ENCODE measurements at regions not wholly inside any gene's neighbourhood (a gene's known extent, or its start where the extent isn't known, plus 50 kb on each side); places are given as distances from the start of the nearest gene placed in this dataset.

DNA sequence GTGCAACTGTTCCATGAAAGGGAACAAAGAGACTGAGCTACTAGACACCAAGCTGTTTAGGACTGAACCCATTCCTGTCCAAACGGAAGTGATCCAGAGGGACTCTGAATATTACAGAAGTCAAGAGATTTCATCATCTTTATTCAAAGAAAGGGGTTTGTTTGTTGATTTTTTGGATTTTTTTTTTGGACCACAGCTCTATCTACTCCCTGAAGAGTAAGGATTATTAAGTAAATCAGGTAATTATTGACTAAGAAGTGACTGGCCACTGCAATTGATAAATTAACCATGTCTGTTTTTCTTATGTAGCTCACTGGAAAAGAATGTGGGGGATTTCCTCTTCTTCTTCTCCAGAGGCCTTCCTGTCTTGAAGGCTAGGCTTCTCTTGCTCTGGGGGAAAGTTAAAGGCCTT, 146.6 kb upstream of the TPM1 start:
- TF ChIP-seq PAX5 (IDR thresholded peaks at IDR 0.05; ENCODE audit: insufficient read depth, low read length, severe bottlenecking) (no peak), POLR2AphosphoS5 (IDR thresholded peaks at IDR 0.05; ENCODE audit: low read depth, low read length) (no peak), POU2F2 (IDR thresholded peaks at IDR 0.05; ENCODE audit: low read depth, low read length) (no peak), SPI1 (IDR thresholded peaks at IDR 0.05; ENCODE audit: low read depth, low read length) (no peak), POLR2A (IDR thresholded peaks at IDR 0.05; ENCODE audit: low read depth, low read length) (no peak), TAF1 (IDR thresholded peaks at IDR 0.05; ENCODE audit: low read depth, low read length) (no peak)
- FAIRE-seq, result no peak
- no peak for DNase-seq (ENCODE audit: insufficient read length, low spot score)

DNA sequence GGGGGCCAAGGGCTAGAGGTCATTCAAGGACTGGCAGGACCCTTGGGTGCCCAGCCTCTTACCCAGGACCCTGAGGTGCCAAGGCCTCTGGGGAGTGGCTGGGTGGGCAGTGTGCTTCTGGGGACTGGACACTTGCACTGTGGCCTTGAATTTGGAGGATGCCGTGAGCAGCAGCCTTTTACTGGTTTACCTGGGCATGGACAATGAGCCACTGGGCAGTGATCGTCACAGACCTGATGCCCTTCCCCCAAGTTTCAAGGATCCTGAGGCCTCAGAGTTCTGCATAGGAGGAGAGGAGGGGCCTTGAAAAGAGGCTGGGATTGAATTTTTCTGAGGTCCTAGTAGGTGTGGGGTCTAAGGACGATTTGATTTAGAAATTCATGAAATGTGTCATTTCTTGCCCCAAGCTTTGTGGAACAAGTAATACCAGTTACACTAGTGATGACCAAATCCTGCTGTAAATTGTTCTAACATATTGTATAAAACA, 146.1 kb upstream of the TPM1 start:
- no peak for DNase-seq (ENCODE audit: insufficient read length, low spot score)
- TF ChIP-seq PAX5 (IDR thresholded peaks at IDR 0.05; ENCODE audit: insufficient read depth, low read length, severe bottlenecking) (no peak), SPI1 (IDR thresholded peaks at IDR 0.05; ENCODE audit: low read depth, low read length) (no peak), TAF1 (IDR thresholded peaks at IDR 0.05; ENCODE audit: low read depth, low read length) (no peak), POLR2AphosphoS5 (IDR thresholded peaks at IDR 0.05; ENCODE audit: low read depth, low read length) (no peak), POLR2A (IDR thresholded peaks at IDR 0.05; ENCODE audit: low read depth, low read length) (no peak), POU2F2 (IDR thresholded peaks at IDR 0.05; ENCODE audit: low read depth, low read length) (no peak)
- no peak for FAIRE-seq

DNA sequence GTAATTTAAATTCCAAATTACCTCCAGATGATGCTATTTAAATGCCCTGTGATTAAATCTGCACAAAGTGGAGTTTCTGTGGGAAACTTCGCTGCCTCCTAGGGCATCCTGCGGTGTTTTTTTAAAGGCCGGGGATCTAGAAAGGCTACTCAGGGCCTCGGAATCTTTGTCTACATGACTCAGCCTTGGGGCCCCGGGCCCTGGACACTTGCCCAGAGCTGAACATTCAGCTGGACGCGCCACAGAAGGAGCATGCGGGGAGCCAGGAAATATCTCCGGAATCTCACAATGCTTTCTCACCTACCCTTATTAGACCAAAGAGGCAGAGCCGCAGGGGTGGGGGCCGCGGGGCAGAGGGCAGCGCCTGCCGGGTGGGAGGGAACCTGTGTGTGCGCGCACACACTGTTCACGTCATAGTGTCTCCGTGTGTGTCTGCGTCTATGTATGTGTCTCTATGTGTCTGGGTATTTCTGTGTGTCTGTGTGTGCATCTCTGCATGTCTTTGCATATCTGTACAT, 145.5 kb upstream of the TPM1 start:
- DNase-seq (ENCODE audit: insufficient read length, low spot score), result no peak
- FAIRE-seq, result no peak
- no peak for TF ChIP-seq TAF1 (IDR thresholded peaks at IDR 0.05; ENCODE audit: low read depth, low read length)
- no peak for TF ChIP-seq POU2F2 (IDR thresholded peaks at IDR 0.05; ENCODE audit: low read depth, low read length)
- no peak for TF ChIP-seq SPI1 (IDR thresholded peaks at IDR 0.05; ENCODE audit: low read depth, low read length)
- TF ChIP-seq POLR2A (IDR thresholded peaks at IDR 0.05; ENCODE audit: low read depth, low read length), result no peak
- no peak for TF ChIP-seq PAX5 (IDR thresholded peaks at IDR 0.05; ENCODE audit: insufficient read depth, low read length, severe bottlenecking)
- no peak for TF ChIP-seq POLR2AphosphoS5 (IDR thresholded peaks at IDR 0.05; ENCODE audit: low read depth, low read length)

- TF ChIP-seq PAX5 (IDR thresholded peaks at IDR 0.05; ENCODE audit: insufficient read depth, low read length, severe bottlenecking), result no peak
- DNase-seq (ENCODE audit: insufficient read length, low spot score), result no peak
- FAIRE-seq, result no peak
Measured at GRCh38 chr15:62897634-62898033, 144.9 kb upstream of the TPM1 start.

DNA sequence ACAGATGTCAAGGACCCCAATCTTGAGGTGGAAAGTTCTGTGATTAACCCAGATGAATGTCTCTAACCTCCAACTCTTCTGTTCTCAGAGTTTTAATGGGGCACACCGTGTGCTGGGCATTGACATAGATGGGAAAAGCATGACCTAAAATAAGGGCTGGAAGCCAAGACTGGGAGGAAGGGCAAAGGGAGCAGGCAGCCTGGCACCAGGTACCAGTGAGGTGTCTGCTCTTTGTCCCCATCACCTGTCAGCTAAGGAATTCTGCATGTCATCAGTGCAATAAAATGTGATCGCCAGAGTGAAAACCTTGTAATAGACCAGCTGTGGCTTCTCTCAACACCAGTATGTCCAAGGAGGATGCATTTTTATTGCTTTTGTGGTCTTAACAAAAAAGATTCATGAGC, 143.5 kb upstream of the TPM1 start:
- TF ChIP-seq SPI1 (IDR thresholded peaks at IDR 0.05; ENCODE audit: low read depth, low read length) (no peak), POLR2A (IDR thresholded peaks at IDR 0.05; ENCODE audit: low read depth, low read length) (no peak), PAX5 (IDR thresholded peaks at IDR 0.05; ENCODE audit: insufficient read depth, low read length, severe bottlenecking) (no peak), POU2F2 (IDR thresholded peaks at IDR 0.05; ENCODE audit: low read depth, low read length) (no peak), TAF1 (IDR thresholded peaks at IDR 0.05; ENCODE audit: low read depth, low read length) (no peak), POLR2AphosphoS5 (IDR thresholded peaks at IDR 0.05; ENCODE audit: low read depth, low read length) (no peak)
- DNase-seq (ENCODE audit: insufficient read length, low spot score) (no peak), FAIRE-seq (no peak)

DNA sequence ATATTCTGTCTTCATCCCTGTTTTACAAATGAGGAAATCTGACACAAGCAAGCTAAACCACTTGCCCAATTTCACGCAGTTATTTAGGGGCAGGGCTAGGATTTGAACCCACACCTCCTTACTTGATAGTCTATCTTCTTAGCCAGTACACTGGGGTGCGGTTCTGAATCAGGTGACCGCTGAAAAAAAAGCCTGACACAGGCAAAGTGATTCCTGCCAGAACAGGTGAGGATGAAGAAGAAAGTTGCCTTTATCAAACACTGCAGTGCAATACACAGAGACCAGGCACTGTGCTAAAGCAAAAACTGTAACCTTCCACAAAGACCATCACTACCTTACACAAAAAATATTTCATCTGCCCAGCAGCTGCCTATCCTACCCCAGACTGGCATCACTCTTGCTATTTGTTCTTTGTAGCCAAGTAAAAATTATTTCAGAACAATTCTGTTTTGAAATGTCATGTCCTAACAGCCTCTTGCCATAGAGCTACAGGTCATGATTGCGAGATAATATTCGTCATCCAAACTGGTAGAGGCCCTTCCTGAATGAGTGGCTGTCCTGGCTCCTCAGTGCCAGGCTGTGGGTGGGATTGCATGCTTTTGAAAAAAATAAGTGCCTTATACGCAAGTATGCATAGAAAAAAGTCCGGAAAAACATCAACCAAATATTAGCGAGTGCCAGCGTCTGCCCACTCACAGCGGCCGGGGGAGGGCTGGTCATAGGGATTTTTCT, 142.3 kb upstream of the TPM1 start:
- DNase-seq (ENCODE audit: insufficient read length, low spot score), result no peak
- no peak for FAIRE-seq
- TF ChIP-seq POLR2AphosphoS5 (IDR thresholded peaks at IDR 0.05; ENCODE audit: low read depth, low read length), result no peak
- no peak for TF ChIP-seq PAX5 (IDR thresholded peaks at IDR 0.05; ENCODE audit: insufficient read depth, low read length, severe bottlenecking)
- no peak for TF ChIP-seq POLR2A (IDR thresholded peaks at IDR 0.05; ENCODE audit: low read depth, low read length)
- no peak for TF ChIP-seq SPI1 (IDR thresholded peaks at IDR 0.05; ENCODE audit: low read depth, low read length)
- no peak for TF ChIP-seq TAF1 (IDR thresholded peaks at IDR 0.05; ENCODE audit: low read depth, low read length)
- no peak for TF ChIP-seq POU2F2 (IDR thresholded peaks at IDR 0.05; ENCODE audit: low read depth, low read length)

DNA sequence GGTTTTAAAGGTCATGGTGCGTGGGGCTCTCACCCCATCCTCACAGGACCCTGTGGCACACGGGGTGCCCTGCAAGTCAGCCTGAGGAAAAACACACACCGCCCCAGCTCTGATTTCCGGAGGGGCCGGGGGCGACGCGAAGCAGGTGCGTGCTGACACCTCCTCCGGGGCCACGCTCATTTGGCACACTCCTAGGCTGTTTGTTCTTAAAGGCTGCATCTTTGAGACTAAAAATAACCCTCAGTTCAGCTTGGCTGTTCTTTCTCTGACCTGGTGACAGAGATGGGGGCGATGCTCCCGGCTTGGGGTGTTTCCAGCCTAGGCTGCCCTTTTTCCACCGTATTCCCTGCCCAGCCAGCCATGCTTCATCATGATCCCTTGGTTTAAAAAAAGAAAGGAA, 141.5 kb upstream of the TPM1 start:
- DNase-seq (ENCODE audit: insufficient read length, low spot score) (no peak), FAIRE-seq (no peak)
- no peak for TF ChIP-seq SPI1 (IDR thresholded peaks at IDR 0.05; ENCODE audit: low read depth, low read length)

- TF ChIP-seq POLR2A (IDR thresholded peaks at IDR 0.05; ENCODE audit: low read depth, low read length), result no peak
- FAIRE-seq (no peak), DNase-seq (ENCODE audit: insufficient read length, low spot score) (no peak)
Measured at GRCh38 chr15:62901909-62902546, 140.5 kb upstream of the TPM1 start.

DNA sequence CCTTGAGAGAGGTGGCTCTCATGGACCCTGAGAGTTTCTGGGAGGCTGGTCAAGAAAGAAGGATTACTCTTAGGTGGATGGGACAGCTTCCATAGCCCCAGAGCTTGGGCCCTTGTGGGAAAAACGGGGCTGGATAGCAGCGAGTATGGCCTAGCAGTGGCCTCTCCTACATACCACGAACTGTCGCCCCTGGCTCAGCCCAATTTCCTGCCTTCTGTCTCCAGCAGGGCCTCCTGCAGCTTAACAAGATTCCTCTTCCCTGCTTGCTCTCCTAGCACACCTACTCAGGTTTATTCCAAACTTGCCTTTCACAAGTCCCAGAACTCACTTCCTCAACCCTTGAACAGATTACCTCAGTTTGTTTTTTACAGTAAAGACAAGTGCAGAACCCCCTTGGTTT, 139.7 kb upstream of the TPM1 start:
- TF ChIP-seq PAX5 (IDR thresholded peaks at IDR 0.05; ENCODE audit: insufficient read depth, low read length, severe bottlenecking) (no peak), POLR2A (IDR thresholded peaks at IDR 0.05; ENCODE audit: low read depth, low read length) (no peak), POLR2AphosphoS5 (IDR thresholded peaks at IDR 0.05; ENCODE audit: low read depth, low read length) (no peak), TAF1 (IDR thresholded peaks at IDR 0.05; ENCODE audit: low read depth, low read length) (no peak), SPI1 (IDR thresholded peaks at IDR 0.05; ENCODE audit: low read depth, low read length) (no peak), POU2F2 (IDR thresholded peaks at IDR 0.05; ENCODE audit: low read depth, low read length) (no peak)
- FAIRE-seq (no peak), DNase-seq (ENCODE audit: insufficient read length, low spot score) (no peak)

GRCh38 chr15:62903437-62903836, 139.1 kb upstream of the TPM1 start:
- no peak for TF ChIP-seq TAF1 (IDR thresholded peaks at IDR 0.05; ENCODE audit: low read depth, low read length)
- TF ChIP-seq SPI1 (IDR thresholded peaks at IDR 0.05; ENCODE audit: low read depth, low read length), result no peak
- no peak for TF ChIP-seq PAX5 (IDR thresholded peaks at IDR 0.05; ENCODE audit: insufficient read depth, low read length, severe bottlenecking)
- no peak for TF ChIP-seq POLR2AphosphoS5 (IDR thresholded peaks at IDR 0.05; ENCODE audit: low read depth, low read length)
- TF ChIP-seq POLR2A (IDR thresholded peaks at IDR 0.05; ENCODE audit: low read depth, low read length), result no peak
- no peak for TF ChIP-seq POU2F2 (IDR thresholded peaks at IDR 0.05; ENCODE audit: low read depth, low read length)
- DNase-seq (ENCODE audit: insufficient read length, low spot score) (no peak), FAIRE-seq (no peak)
